Activated naive CD4-positive, alpha-beta T cell treated with anti-CD3 and anti-CD28 coated beads, Interleukin-2, amount 10 ng/mL, durations not matched to agents 7 days and 5 days (primary cell): ENCODE measurements at regions not wholly inside any gene's neighbourhood (a gene's known extent, or its start where the extent isn't known, plus 50 kb on each side); places are given as distances from the start of the nearest gene placed in this dataset.

Experiments
- CTCF ChIA-PET: fragments of 350-600 bp; sonication (Branson Sonifier 250); formaldehyde crosslinking; loops from one replicate; lab custom pipeline; 2021; ENCODE audit warnings: antibody characterized with exemption; lab: Charles Lee
- DNase-seq: peaks from one replicate; pipeline ENCODE4 v3.0.0-alpha.2; 2020
- H3K27ac Mint-ChIP-seq: one replicate; pipeline ENCODE4 v1.8.0; 2021; ENCODE audit warnings: mild to moderate bottlenecking, moderate library complexity, mixed read lengths
- H3K27me3 Mint-ChIP-seq: one replicate; pipeline ENCODE4 v1.8.0; 2021; ENCODE audit warnings: mild to moderate bottlenecking, mixed read lengths
- H3K36me3 Mint-ChIP-seq: one replicate; pipeline ENCODE4 v1.8.0; 2021; ENCODE audit warnings: mixed read lengths
- H3K4me1 Mint-ChIP-seq: one replicate; pipeline ENCODE4 v1.8.0; 2021; ENCODE audit warnings: mixed read lengths
- H3K4me3 Mint-ChIP-seq: one replicate; pipeline ENCODE4 v1.8.0; 2021; ENCODE audit warnings: mild to moderate bottlenecking, moderate library complexity, mixed read lengths
- H3K9me3 Mint-ChIP-seq: one replicate; pipeline ENCODE4 v1.8.0; 2021; ENCODE audit warnings: mixed read lengths

DNA sequence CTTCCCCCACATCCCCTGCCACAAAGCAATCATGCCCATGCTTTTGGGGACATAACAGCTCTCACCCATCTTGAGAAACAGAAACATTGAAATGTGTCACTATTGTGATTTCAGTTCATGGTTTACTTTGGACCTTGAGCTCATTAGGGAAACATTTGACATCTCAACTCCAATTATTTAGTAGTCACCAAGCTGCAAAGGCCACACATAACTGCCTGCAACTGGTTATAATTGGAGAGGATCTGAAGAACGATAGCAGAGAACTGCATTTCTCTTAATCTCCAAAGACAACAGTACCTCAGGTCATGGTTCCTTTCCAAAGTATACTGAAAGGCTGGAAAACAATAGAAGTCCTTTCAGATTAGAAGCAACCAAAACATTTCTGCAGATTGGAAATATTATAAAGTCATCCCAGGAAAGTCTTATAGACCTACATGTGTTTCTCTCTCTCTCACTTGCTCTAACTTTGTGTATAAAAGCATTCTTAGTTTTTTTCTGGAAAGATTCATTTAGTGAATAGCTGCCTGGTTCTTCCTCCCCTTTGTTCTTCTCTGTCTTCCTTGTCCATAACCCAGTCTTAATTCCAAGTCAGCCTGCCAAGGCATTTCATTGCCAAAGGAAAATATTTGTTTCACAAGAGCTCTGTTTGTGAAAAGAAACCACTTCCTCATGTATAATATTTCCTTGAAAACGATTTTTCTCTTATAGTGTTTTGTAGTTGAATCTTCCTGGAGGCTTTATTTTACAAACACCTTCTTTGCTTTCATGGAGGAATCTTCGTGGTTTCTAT, 426.8 kb downstream of the ADGRL2 start:
- no peak overlapping the region for H3K4me3 Mint-ChIP-seq
- CTCF ChIA-PET = no interaction called here

DNA sequence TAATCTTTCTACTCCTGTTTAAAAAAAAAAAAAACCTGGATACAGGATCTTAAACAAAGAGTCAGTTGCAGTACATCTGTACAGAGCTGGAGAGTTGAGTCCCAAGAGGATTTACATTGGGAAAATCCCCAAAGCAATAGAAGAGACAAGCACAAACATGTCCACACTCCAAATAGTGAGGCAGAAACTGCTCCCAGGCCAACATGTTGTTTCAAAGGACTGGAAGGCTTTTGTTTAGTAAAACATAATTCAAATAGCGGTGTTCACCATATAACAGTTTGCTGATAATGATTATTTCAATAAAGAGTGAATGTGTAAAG, 425.4 kb downstream of the ADGRL2 start:
- Mint-ChIP-seq H3K4me3 (no peak overlapping the region), H3K27ac (no peak overlapping the region), H3K27me3 (no peaks in the 10 kb centered on the region), H3K36me3 (no peaks in the 10 kb centered on the region), H3K9me3 (peaks cover 2% of the 10 kb centered on the region), H3K4me1 (no peaks in the 10 kb centered on the region)
- CTCF ChIA-PET = no interaction called here
- no peak for DNase-seq

More for the DNA sequence above, 426.8 kb downstream of the ADGRL2 start:
- peaks cover 2% of the 10 kb centered on the region for H3K9me3 Mint-ChIP-seq
- DNase-seq = no peak
- H3K27ac Mint-ChIP-seq = no peak overlapping the region
- no peaks in the 10 kb centered on the region for H3K27me3 Mint-ChIP-seq
- no peaks in the 10 kb centered on the region for H3K4me1 Mint-ChIP-seq
- H3K36me3 Mint-ChIP-seq = no peaks in the 10 kb centered on the region

DNA sequence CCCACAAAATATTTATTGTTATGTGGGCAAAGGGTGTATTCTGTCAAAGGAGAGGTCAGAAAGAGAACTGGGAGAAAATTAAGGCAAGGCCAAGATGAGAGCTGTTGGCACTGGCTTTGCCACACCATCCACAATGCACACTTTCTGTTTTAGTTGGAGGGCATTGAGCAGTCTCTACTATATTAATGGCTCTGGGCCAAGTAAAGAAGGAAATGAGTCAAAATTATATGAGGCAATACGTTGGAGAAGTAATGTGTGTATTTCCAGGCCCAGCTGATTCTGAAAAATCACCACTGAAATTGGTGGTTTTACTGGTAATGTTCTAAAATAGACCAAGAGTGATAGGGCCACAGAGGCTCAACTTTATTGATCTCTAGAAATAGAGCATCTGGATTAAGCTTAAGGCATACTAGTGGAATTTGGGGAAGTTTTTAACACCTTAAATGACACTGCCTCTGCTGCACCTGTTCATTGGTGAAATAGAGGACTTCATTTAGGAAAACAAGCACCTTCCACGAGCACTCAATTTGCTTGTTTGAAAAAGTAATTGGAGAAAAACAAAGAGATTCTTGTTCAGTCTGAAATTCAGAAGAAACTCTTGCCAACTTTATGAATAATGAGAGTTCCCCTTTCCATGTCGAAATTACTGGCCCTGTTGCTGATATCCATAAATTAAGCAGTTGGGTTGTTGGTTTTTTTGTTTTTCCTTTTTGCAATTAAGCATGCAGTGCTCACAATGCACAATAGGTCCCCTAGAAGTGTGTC, 424.9 kb downstream of the ADGRL2 start:
- Mint-ChIP-seq H3K36me3 (no peaks in the 10 kb centered on the region), H3K4me3 (no peak overlapping the region), H3K4me1 (no peaks in the 10 kb centered on the region), H3K9me3 (peaks cover 2% of the 10 kb centered on the region), H3K27me3 (no peaks in the 10 kb centered on the region), H3K27ac (no peak overlapping the region)
- no peak for DNase-seq
- CTCF ChIA-PET = no interaction called here

- no peak for DNase-seq
- no peaks in the 10 kb centered on the region for H3K36me3 Mint-ChIP-seq
These were observed 422.4 kb downstream of the ADGRL2 start for GRCh38 chr1:82223091-82223490.

GRCh38 chr1:82221721-82222120, 421.0 kb downstream of the ADGRL2 start:
- Mint-ChIP-seq H3K9me3 (no peaks in the 10 kb centered on the region), H3K27me3 (no peaks in the 10 kb centered on the region), H3K27ac (no peak overlapping the region), H3K4me3 (no peak overlapping the region), H3K4me1 (no peaks in the 10 kb centered on the region), H3K36me3 (no peaks in the 10 kb centered on the region)
- CTCF ChIA-PET = no interaction called here
- no peak for DNase-seq

More at GRCh38 chr1:82223091-82223490, 422.4 kb downstream of the ADGRL2 start:
- no peaks in the 10 kb centered on the region for H3K27me3 Mint-ChIP-seq
- CTCF ChIA-PET = no interaction called here
- no peak overlapping the region for H3K4me3 Mint-ChIP-seq
- no peaks in the 10 kb centered on the region for H3K4me1 Mint-ChIP-seq
- no peak overlapping the region for H3K27ac Mint-ChIP-seq
- no peaks in the 10 kb centered on the region for H3K9me3 Mint-ChIP-seq

DNA sequence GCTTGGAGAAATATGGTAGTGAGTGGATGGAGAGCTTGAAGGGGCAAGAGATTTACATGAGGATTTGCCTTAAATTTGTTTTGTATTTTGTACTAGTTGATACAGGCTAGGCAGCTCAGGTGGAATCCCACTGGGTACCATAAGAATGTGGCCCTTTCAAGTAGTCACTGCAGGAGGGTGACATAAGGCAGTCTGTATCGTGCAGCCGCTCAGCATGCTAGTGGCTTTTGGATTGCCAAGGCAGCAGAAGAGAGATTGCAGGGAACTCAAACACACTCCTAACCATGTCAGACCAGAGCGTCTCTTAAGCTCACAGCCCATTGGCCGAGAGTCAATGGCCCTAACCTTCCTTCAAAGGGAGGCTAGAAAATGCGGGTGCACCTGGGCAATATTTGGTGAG, 420.0 kb downstream of the ADGRL2 start:
- Mint-ChIP-seq H3K9me3 (no peaks in the 10 kb centered on the region), H3K4me1 (no peaks in the 10 kb centered on the region), H3K27ac (no peak overlapping the region), H3K4me3 (no peak overlapping the region), H3K36me3 (no peaks in the 10 kb centered on the region), H3K27me3 (no peaks in the 10 kb centered on the region)
- no peak for DNase-seq
- CTCF ChIA-PET = no interaction called here

GRCh38 chr1:82219841-82220240, 419.1 kb downstream of the ADGRL2 start:
- Mint-ChIP-seq H3K4me3 (no peak overlapping the region), H3K4me1 (no peaks in the 10 kb centered on the region), H3K27me3 (peaks cover 3% of the 10 kb centered on the region), H3K9me3 (no peaks in the 10 kb centered on the region), H3K36me3 (no peaks in the 10 kb centered on the region), H3K27ac (no peak overlapping the region)
- CTCF ChIA-PET = interaction anchor here (0.7 kb wide), 1 partner anchor 81 kb away, joined by 3 read pairs; no protein-coding TSS in a partner anchor
- DNase-seq = no peak

- no peaks in the 10 kb centered on the region for H3K9me3 Mint-ChIP-seq
- peaks cover 3% of the 10 kb centered on the region for H3K27me3 Mint-ChIP-seq
- CTCF ChIA-PET = no interaction called here
- H3K4me1 Mint-ChIP-seq = no peaks in the 10 kb centered on the region
- no peaks in the 10 kb centered on the region for H3K36me3 Mint-ChIP-seq
- no peak overlapping the region for H3K4me3 Mint-ChIP-seq
- no peak for DNase-seq
- H3K27ac Mint-ChIP-seq = no peak overlapping the region
These were observed 418.1 kb downstream of the ADGRL2 start for GRCh38 chr1:82218846-82219245.

- CTCF ChIA-PET = no interaction called here
- no peaks in the 10 kb centered on the region for H3K9me3 Mint-ChIP-seq
- peaks cover 3% of the 10 kb centered on the region for H3K27me3 Mint-ChIP-seq
- H3K27ac Mint-ChIP-seq = no peak overlapping the region
- H3K4me3 Mint-ChIP-seq = no peak overlapping the region
- no peaks in the 10 kb centered on the region for H3K4me1 Mint-ChIP-seq
- H3K36me3 Mint-ChIP-seq = no peaks in the 10 kb centered on the region
- no peak for DNase-seq
These were observed 415.1 kb downstream of the ADGRL2 start for GRCh38 chr1:82215853-82216175.

DNA sequence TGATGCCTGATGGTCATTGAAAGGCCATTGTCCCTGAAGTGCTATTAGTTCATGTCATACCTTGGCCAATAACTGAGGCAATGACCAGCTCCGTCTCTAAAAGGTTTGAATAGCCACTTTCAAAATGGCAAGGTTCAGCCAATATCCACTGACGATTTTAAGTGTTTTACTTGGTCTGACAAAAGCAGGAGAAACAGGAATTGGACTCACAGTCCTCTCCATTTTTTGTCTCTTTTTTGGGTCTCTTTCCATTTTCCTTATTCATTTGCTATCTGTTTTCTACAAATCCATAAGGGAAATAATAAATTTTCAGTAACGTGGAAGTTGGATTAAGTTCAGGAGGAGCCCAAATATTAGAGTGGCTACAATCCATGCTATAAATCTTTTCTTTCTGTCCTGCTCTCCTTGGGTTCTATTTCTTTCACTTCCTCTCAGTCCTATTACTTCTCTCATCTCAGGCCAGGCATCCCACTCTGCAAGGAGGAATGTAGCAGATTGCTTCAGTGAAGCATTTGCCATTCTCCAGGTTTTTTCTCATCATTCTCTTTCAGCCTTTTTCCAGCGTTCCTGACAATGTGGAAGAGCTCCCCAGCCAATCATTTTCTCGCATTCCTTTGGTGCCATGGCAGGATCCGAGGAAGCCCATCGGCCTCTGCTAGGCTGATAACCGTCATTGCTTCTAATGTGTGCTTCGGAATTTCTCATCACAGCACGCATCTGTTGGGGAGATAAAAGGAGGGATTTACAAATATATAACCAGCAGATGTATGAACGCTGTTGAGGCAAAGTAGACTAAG, 414.5 kb downstream of the ADGRL2 start:
- Mint-ChIP-seq H3K4me3 (no peak overlapping the region), H3K4me1 (no peaks in the 10 kb centered on the region)

GRCh38 chr1:82214606-82215005, 413.9 kb downstream of the ADGRL2 start:
- CTCF ChIA-PET = no interaction called here
- H3K4me1 Mint-ChIP-seq = no peaks in the 10 kb centered on the region
- H3K9me3 Mint-ChIP-seq = no peaks in the 10 kb centered on the region
- no peak overlapping the region for H3K27ac Mint-ChIP-seq
- H3K27me3 Mint-ChIP-seq = peaks cover 3% of the 10 kb centered on the region
- no peaks in the 10 kb centered on the region for H3K36me3 Mint-ChIP-seq
- H3K4me3 Mint-ChIP-seq = no peak overlapping the region
- no peak for DNase-seq

More for the DNA sequence above, 414.5 kb downstream of the ADGRL2 start:
- Mint-ChIP-seq H3K27me3 (peaks cover 3% of the 10 kb centered on the region), H3K27ac (no peak overlapping the region), H3K9me3 (no peaks in the 10 kb centered on the region), H3K36me3 (no peaks in the 10 kb centered on the region)
- CTCF ChIA-PET = no interaction called here
- no peak for DNase-seq

DNA sequence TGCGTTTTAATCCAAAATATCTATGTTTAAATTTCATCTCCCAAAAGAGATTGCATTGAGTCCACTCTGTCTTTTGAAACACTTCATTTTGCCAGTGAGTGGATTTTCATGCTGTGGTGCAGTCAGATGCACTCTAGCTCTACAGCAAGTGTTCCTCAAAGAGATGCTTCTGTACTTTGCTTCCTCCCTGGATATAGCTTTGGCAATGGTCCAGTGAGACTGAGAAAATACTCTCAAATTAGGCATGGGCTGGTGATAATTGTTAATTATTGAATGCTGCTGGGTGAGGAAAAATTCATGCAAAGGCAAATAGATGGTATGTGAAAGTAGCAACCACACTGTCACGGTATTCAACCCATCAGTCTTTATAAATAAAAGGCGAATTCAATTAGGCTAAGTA, 396.9 kb downstream of the ADGRL2 start:
- CTCF ChIA-PET = no interaction called here
- Mint-ChIP-seq H3K9me3 (no peaks in the 10 kb centered on the region), H3K36me3 (no peaks in the 10 kb centered on the region), H3K4me1 (no peaks in the 10 kb centered on the region), H3K27ac (no peak overlapping the region), H3K27me3 (no peaks in the 10 kb centered on the region), H3K4me3 (no peak overlapping the region)
- no peak for DNase-seq

DNA sequence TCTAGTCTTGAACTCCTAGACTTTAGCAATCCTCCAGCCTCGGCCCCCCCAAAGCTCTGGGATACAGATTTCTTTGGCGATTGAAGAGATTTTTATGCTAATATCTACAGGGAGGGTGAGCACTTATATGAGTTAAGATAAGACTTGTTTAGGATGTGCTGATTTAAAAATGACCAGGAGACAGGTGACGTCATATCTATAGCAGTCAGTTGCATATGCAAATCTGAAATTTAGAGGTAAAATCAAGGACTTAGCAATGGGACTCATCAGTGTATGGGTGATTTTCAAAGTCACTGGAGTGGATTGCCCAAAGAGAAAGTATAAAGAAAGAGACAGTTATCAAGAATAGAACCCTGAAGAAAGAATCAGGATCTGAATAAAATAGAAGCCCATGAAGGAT, 394.5 kb downstream of the ADGRL2 start:
- no peak overlapping the region for H3K4me3 Mint-ChIP-seq

DNA sequence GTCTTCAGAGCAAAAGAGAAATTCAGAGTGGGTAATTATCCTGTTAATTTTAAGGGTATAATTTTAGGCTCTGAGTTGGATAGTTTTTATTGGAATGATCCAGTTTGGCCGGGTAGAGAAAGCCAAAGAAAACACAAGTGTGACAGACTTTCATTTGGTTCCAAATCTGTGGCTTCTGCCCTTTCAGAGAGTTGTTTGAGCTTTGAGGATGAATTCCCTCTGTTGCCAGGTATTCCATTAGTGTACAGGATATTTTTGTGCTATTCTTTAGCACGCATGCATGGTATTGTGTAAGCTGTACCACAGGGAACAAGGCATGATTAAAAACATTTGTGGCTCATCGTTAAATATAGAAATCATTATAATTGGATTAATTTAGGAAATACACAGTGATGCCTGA, 384.4 kb downstream of the ADGRL2 start:
- no peak overlapping the region for H3K27ac Mint-ChIP-seq
- H3K9me3 Mint-ChIP-seq = no peaks in the 10 kb centered on the region
- H3K4me1 Mint-ChIP-seq = no peaks in the 10 kb centered on the region
- no peak for DNase-seq
- CTCF ChIA-PET = no interaction called here
- no peak overlapping the region for H3K4me3 Mint-ChIP-seq
- no peaks in the 10 kb centered on the region for H3K27me3 Mint-ChIP-seq
- no peaks in the 10 kb centered on the region for H3K36me3 Mint-ChIP-seq

More for the DNA sequence above, 394.5 kb downstream of the ADGRL2 start:
- H3K9me3 Mint-ChIP-seq = no peaks in the 10 kb centered on the region
- CTCF ChIA-PET = no interaction called here
- H3K27me3 Mint-ChIP-seq = no peaks in the 10 kb centered on the region
- no peaks in the 10 kb centered on the region for H3K36me3 Mint-ChIP-seq
- DNase-seq = no peak
- H3K4me1 Mint-ChIP-seq = no peaks in the 10 kb centered on the region
- no peak overlapping the region for H3K27ac Mint-ChIP-seq
